ENCODE measurements at regions not wholly inside any gene's neighbourhood (a gene's known extent, or its start where the extent isn't known, plus 50 kb on each side); places are given as distances from the start of the nearest gene placed in this dataset.

GRCh38 chr1:232439011-232439410 is 190.9 kb downstream of the SIPA1L2 start:
- TF ChIP-seq TFAP4 (CRISPR knock-in tag; IDR thresholded peaks at IDR 0.05; ENCODE audit: borderline replicate concordance) = no peak
- no peak for TF ChIP-seq ELF1 (tag; IDR thresholded peaks at IDR 0.05)
- TF ChIP-seq CTCF (IDR thresholded peaks at IDR 0.05 in 2 of 3, conservative IDR thresholded peaks at IDR 0.05 in 1 of 3; ENCODE audit: insufficient read depth in 2 of 3, low read depth in 1 of 3, low read length in 3 of 3) = no peak
- no peak for TF ChIP-seq KLF16 (IDR thresholded peaks at IDR 0.05)
- no peak for TF ChIP-seq ZNF699 (CRISPR knock-in tag; IDR thresholded peaks at IDR 0.05; ENCODE audit: insufficient replicate concordance)
- no peak for TF ChIP-seq GABPA (tag; conservative IDR thresholded peaks at IDR 0.05; ENCODE audit: low read depth)
- TF ChIP-seq EP300 (IDR thresholded peaks at IDR 0.05; ENCODE audit: low read length) = no peak

Measured in K562 (cell line).